ENCODE measurements at regions not wholly inside any gene's neighbourhood (a gene's known extent, or its start where the extent isn't known, plus 50 kb on each side); places are given as distances from the start of the nearest gene placed in this dataset.

DNA sequence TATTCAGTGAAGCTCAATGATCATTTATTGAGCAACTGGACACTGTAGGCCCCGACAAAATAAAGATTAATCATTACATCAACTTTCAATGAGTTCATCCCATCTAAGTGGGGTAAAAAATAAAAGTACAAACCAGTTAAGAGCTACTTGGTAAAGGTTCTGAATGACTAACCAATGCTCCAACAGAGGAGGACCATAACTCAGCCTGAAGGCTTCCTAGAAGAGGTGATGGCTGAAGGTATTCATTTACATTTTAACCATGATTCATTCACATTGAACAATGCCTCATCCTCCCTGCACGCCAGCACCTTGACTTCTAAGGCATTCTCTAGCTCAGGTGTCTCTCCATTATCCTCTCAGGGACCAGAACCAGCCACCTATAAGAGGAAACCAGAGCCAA, 201.4 kb downstream of the ZNF462 start:
- DNase-seq (no peak), ATAC-seq (no peak)
- intact Hi-C loops (cut with DNase I, micrococcal nuclease), result no loop called here

DNA sequence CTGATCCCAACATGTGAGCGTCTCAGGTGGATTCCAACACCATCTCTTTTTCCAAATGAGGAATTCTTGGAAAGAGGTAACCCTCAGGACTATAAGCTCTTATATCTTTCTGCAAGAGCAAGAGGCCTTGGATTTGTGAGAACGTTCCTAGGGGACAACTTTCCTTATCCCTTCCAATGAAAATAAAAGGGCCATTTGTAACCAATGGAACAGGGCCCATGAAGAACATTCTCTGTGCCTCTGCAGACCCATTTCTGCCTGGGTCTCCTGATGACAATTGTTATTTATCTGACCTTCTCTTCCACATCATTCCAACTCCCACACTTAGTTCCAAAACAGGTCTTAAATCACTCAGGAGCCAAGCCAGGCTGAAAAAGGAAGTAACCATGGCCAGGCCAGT, 202.6 kb downstream of the ZNF462 start:
- intact Hi-C loops (cut with DNase I, micrococcal nuclease), result no loop called here
- no peak for ATAC-seq
- DNase-seq, result no peak

DNA sequence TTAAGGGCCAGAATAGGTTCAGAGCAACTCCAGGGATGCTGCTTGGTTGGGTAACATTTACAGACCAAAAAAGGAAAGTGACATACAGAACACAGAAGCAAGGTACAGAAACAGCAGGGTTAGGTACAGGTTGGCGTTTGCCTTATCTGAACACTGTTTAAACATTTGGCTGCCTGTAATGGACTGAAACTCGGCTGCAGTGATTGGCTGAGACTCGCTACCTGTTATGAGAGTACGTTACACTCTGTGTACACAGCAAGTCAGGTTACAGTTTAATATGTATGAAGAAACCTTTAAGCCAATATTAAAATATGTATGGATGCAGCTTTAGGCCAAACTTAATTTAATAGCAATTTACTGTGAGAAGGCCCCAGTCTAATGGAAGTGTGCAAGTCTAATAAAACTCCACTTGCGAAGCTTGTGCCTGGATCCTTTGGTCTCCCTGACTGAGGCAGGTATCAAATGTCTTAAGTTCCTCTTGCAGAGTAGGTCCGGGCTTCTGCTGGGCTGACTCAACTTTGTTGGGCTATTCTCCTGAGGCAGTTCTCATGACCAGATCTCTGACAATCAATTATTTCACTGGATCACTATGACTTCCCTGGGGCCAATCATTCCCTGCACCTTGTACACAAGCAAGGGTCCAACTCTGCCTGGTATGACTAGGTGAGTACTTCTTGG, 204.9 kb downstream of the ZNF462 start:
- intact Hi-C loops (cut with DNase I, micrococcal nuclease), result no loop called here
- DNase-seq (peak; percentile 39 to 71), ATAC-seq (peak; percentile 84)

DNA sequence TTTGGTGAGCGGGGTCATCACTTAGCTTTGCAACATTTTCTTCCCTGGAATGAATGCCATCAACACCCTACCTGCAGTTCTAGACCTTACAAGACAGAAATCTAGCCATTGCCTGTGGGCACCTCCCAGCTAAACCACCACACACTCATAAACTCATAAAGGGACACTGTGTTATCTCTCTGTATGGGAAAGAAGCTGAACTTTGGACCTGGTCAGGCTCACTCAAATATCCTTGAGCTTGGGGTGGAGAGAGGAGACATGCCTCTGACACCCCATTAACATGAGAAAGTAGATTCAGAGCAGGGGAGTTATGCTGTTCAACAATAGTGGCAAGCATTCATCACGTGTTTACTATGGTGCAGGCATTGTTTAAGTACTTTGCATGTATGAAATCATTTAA, 205.6 kb downstream of the ZNF462 start:
- ATAC-seq (peak; percentile 90), DNase-seq (peak; percentile 32 to 68)
- intact Hi-C loops (cut with DNase I, micrococcal nuclease), result no loop called here

DNA sequence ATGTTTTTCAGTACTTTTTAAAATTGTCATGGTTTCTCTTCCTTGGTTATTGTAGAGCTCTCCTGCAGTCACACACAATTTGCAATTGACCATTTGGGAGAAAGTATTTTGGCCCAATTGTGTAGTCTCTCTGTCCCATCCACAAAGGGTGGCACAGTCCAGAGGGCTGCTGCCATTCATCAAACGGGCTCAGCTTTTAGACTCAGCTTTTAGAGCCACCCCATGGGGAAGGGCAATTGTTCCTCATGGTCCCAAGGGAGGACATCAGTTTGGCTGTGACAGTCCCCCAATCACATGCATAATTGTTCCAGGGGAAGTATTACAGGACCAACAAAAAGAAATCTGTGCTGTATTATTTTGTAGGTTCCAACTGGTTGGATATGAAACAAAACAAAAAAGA, 207.6 kb downstream of the ZNF462 start:
- no peak for DNase-seq
- no peak for ATAC-seq
- intact Hi-C loops (cut with DNase I, micrococcal nuclease), result no loop called here

DNA sequence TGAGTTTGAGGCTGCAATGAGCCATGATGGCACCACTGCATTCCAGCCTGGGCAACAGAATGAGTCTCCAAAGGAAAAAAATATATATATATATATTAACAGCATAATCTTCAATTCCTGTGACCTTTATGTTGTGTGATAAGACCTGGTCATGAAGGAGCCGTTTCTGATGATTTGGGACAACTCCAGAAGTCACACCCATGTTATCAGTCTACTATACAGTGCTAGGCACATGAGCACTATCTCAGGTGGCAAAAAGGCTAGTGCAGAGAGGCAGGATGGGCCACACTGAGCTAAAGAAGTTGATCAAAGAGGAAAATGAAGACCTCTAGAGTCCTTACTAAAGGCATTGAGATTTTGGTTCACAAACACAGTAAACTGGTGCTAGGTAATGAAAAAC, 205.0 kb upstream of the RAD23B start:
- DNase-seq, result no peak
- intact Hi-C loops (cut with DNase I, micrococcal nuclease), result no loop called here
- peak; percentile 78 for ATAC-seq

DNA sequence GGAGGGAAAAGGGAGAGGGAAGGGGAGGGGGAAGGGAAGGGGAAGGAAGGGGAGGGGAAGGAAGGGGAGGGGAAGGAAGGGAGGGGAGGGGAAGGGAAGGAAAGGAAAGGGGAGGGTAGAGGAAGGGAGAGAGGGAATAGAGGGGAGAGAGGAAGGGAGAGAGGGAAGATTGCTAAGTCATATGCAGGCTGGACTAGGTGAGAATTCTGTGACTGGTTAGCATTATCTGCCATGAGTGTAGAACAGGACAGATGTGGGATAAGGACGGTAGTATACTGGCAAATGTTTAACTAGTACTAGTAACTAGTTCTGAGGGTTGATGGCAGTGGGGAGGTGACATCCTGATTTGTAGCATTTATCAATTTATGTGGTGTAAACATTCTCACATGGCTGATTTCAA, 203.5 kb upstream of the RAD23B start:
- intact Hi-C loops (cut with DNase I, micrococcal nuclease), result no loop called here
- DNase-seq (no peak), ATAC-seq (peak; percentile 27)

DNA sequence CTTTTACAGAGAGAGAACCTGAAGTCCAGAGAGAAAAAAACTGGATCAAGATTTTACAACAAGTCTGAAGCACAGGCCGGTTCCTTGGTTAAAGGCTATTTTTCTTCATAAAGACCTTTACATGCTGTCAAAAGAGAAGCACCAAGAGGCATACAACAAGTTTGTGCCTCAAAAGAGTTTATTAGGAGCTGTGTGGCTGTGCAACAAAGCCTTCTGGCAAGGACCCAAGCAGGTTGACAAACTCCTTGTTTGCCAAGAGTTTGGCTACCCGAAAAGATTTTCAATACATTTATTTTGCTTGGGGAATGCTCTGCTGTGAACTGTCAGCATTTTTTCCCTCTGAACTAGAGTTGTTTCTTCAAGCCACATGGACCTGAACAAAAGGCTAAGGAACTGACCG, 202.9 kb upstream of the RAD23B start:
- intact Hi-C loops (cut with DNase I, micrococcal nuclease), result no loop called here
- DNase-seq, result no peak
- ATAC-seq, result no peak

DNA sequence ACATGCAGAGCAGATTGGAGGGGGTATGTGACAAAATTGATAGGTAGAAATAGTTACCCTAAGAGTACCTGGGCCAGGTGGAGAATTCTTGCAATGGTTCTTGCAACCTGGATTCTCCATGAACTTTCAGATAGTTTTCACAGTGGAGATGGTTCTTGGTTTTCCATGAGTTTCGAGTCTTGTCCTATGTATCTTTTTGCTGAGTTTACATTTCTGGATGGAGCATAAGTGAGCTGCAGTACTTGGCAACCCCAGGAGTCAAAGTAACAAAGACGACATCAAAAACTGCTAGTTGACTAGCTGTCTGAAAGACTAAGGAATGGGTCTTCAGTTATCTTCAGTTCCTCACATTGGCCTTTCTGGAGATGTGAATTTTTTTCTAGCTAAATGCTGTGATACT, 196.6 kb upstream of the RAD23B start:
- ATAC-seq (no peak), DNase-seq (no peak)
- intact Hi-C loops (cut with DNase I, micrococcal nuclease), result no loop called here

DNA sequence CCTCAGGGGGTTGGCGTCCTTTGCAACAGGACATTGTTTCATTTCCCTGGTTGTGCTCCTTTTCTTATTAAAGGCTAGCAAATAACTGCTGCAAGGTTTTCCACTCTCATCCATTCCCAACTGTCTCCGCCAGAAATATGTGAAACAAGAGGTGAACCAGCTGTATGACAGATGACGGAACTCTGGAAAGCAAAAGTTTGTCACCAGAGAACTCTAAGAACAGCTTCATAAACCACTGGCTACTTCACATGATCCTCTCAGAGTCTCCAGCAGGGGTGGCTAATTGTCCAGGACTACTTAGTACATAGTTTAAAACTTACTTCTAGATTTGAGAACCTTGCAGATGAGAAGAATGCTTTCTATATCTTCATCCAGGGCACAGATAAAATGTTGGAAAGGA, 195.9 kb upstream of the RAD23B start:
- intact Hi-C loops (cut with DNase I, micrococcal nuclease), result no loop called here
- no peak for DNase-seq
- no peak for ATAC-seq

DNA sequence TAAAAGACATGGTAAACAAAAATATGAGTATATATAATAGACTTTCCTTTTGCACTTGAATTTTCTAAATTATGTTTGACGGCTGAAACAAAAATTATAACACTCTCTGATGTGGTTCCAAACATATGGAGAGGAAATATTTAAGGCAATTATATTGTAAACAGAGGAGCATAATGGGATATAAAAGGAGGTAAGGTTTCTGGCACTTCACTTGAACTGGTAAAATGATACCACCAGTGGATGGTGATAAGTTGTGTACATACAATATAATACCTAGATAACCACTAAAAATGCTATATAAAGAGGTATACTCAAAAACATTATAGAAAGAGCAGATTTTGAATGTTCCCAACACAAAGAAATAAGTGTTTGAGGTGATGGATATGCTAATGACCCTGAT, 192.9 kb upstream of the RAD23B start:
- DNase-seq (no peak), ATAC-seq (peak; percentile 66)
- intact Hi-C loops (cut with DNase I, micrococcal nuclease), result no loop called here

DNA sequence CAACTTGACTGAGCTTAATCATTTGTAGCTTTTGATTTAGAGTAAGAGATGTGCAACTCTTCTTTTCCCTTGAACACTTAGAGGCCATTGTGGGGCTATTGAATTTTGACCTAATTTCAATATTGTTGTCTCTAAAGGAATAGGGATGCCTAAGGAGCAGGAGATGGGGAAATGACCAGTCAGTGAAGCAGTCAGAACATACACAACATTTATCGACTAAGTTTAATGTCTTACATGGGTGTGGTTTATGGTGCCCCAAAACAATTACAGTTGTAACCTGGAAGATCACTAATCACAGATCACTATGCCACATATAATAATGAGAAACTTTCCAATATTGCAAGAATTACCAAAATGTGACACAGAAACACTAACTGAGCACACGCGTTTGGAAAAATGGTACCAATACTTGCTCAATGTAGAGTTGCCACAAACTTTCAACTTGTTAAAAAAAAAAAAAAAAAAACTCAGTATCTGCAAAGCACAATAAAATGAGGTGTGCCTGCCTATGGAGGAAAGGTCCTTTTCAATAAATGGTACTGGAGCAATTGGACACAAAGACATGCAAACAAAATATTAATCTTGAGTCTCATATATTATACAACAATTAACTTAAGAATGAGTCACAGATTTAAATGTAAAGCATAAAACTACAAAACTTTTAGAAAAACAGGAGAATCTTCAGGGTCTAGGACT, 189.6 kb upstream of the RAD23B start:
- peak; percentile 74 for ATAC-seq
- DNase-seq, result no peak
- intact Hi-C loops (cut with DNase I, micrococcal nuclease), result no loop called here

DNA sequence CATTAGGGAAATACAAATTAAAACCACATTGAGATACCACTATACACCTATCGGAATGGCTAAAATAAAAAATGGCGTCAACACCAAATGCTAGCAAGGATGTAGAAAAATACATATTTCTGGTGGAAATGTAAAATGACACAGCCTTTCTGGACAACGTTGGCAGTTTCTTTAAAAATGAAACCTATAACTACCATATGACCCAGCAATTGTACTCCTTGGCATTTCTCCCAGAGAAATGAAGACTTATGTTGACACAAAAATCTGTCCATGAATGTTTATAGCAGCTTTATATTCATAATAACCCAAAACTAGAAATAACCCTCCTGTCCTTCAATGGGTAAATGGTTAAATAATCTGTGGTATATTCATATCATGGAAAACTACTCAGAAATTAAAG, 188.7 kb upstream of the RAD23B start:
- intact Hi-C loops (cut with DNase I, micrococcal nuclease), result no loop called here
- ATAC-seq, result peak; percentile 65
- DNase-seq, result no peak

DNA sequence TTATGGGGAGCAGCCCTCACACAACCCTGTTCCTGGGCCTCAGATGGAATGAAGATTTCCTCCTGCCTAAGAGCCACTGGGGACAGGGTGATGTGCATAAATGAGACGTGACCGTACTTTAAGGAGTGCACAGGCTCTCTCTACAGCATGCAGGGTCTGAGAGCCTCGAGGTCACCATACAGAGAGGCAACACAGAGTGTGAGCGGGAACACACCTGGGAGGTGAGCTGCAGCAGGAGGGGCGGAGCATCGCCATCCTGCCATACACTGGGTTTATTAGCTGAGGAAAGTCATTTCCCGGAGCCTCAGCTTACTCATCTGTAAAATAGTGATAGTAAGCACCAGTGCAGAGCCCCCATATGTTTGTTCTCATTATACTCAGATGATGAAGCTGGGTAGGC, 182.5 kb upstream of the RAD23B start:
- ATAC-seq (peak; percentile 51), DNase-seq (no peak)
- intact Hi-C loops (cut with DNase I, micrococcal nuclease), result no loop called here

DNA sequence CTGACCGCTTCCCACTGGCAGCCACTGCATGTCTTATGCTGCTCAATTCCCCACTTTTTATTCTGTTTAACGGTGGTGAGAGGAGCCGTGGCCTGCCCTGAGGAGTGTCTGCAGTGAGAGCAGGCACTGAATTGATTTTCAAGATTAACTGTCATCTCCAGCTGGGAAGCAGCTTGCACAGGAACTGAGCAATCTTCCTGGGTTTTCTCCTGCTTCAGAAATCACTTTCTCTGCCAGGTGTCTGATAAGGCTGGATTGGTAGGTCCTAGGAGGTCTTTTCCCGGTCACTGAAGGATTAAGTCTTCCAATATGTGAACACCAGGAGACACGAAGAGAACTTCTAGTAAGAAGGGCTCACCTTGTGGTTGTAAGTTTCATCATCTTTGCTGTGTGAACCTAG, 181.1 kb upstream of the RAD23B start:
- ATAC-seq (no peak), DNase-seq (no peak)
- intact Hi-C loops (cut with DNase I, micrococcal nuclease), result no loop called here

DNA sequence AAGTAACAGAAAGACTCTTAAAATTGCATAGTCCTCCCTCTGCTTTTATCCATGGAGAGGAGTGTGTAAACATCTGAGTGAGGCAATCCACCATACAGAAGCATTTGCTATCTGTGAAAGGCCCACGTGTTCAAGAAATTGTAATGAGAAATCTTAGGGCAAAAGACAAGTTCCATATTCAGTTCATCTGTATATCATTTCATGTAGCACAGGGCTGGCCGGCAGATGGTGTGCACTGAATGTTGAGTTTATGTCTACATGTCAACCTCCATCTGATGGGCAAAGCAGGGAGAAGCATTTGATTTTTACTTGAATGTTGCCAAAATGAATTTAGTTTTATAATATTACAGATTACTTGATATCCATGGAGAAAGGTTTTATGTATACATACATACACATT, 179.5 kb upstream of the RAD23B start:
- intact Hi-C loops (cut with DNase I, micrococcal nuclease), result no loop called here
- no peak for DNase-seq
- ATAC-seq, result no peak

DNA sequence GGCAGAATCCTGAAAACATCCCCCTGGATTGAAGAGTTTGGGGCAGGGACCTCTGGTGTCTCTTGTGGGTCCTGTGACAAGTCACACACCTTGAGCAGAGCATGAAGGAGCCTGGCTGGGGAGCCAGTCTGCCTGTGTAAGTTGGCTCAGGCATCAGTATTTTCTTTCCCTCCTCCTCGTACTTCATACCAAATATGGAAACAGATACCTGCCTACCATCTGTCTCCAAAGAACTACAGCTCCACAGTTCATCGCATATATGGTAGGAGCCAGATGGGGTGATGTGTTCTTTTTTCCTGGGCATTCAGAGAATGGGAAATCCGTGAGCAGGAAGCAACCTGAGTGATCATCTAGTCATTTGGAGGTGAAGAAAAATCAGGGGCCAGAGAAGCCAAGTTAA, 177.3 kb upstream of the RAD23B start:
- ATAC-seq, result peak; percentile 64
- intact Hi-C loops (cut with DNase I, micrococcal nuclease), result no loop called here

DNA sequence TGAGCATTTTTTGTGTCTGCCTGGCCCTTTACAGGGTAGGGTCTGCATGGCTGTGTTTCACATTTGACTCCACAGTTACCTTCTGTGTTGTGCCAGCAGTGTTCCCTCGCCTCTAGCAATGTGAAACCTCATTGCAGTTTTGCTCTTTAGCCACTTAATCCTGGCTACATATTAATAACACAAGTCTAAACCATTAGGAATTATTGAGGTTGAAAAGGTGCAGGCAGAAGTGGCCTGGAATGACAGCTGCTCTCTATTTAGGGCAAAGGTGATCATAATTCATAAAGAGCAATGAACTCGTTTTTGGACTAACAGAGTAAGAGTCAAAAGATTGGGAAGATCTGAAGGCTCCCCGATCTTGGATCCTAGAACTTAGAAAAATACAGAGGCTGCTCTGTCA, 176.7 kb upstream of the RAD23B start:
- ATAC-seq (no peak), DNase-seq (no peak)
- intact Hi-C loops (cut with DNase I, micrococcal nuclease), result no loop called here

More for the DNA sequence above, 177.3 kb upstream of the RAD23B start:
- DNase-seq, result no peak

DNA sequence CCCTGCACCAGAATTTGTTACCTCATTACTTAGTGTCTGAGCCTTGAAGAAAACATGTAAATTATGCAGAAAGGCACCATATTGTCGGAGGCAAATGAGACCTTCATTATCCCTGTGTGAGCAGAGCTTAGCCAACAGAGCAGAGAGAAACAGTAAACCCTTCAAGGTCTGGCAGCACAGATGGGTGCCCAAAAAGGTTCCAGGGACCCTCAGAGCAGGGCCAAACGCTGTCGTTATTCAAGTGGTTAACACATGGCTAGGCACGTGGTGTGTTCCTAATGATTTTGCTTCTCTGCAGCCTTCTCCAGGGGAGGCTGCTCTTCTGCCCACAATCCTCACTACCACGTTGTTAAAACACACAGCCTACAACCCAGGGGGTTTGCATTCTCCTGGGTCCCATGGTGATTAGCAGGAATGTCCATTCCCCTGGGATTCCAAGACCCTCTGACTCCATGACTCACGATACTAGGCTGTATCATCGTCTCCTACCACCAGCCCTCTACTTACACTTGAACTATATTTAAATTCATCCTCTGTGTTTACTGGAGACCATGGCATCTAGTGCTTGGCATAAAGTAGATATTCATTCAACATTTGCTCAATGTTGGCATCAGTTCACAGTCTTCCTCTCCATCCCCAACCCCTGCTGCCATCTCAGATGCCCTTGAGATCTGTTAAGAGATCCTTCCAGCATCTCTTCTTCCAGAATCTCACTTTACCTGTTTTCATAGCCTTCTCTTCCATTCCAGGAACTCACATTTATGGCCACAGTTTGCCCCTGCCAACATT, 174.5 kb upstream of the RAD23B start:
- intact Hi-C loops (cut with DNase I, micrococcal nuclease), result no loop called here
- ATAC-seq (no peak), DNase-seq (no peak)

DNA sequence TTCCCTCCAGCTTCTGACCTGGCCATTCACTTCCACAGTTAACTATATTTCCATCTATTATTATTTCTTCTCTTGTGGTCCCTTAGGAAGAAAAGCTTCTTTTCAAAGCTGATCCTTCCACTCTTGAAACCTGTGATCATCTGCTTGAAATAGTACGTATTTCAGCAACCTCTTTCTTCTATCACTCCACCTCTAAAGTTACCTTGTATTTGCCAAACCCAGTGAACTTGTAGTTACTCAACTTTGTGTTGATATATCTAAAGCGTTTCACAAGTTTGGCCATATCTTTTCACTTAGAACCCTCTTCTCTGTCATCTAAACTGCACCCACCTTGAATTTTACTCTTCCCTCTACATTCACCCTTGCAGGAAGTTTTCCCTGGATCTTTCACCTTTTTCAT, 173.8 kb upstream of the RAD23B start:
- DNase-seq (no peak), ATAC-seq (no peak)
- intact Hi-C loops (cut with DNase I, micrococcal nuclease), result no loop called here
